Activated T-helper 17 cell treated with anti-CD3 and anti-CD28 coated beads, Interleukin-2, amount 50 U/mL, for 72 hours (primary cell): ENCODE measurements at regions not wholly inside any gene's neighbourhood (a gene's known extent, or its start where the extent isn't known, plus 50 kb on each side); places are given as distances from the start of the nearest gene placed in this dataset.

Experiments used
- ATAC-seq: fragments of 150-1000 bp; cut with Tn5 transposase; replicated peaks from 2 replicates; pipeline ENCODE4 v1.10.0; 2021; ENCODE audit warnings: mild to moderate bottlenecking, moderate library complexity
- H3K27ac Mint-ChIP-seq: one replicate; pipeline ENCODE4 v1.8.0; 2022; ENCODE audit warnings: mixed read lengths
- H3K27me3 Mint-ChIP-seq: one replicate; pipeline ENCODE4 v1.8.0; 2022; ENCODE audit warnings: mixed read lengths
- H3K36me3 Mint-ChIP-seq: one replicate; pipeline ENCODE4 v1.8.0; 2022; ENCODE audit warnings: low read depth, mild to moderate bottlenecking, mixed read lengths
- H3K4me1 Mint-ChIP-seq: one replicate; pipeline ENCODE4 v1.8.0; 2022; ENCODE audit warnings: mixed read lengths
- H3K4me3 Mint-ChIP-seq: one replicate; pipeline ENCODE4 v1.8.0; 2022; ENCODE audit warnings: mild to moderate bottlenecking, mixed read lengths
- H3K9me3 Mint-ChIP-seq: one replicate; pipeline ENCODE4 v1.8.0; 2022; ENCODE audit warnings: mixed read lengths

DNA sequence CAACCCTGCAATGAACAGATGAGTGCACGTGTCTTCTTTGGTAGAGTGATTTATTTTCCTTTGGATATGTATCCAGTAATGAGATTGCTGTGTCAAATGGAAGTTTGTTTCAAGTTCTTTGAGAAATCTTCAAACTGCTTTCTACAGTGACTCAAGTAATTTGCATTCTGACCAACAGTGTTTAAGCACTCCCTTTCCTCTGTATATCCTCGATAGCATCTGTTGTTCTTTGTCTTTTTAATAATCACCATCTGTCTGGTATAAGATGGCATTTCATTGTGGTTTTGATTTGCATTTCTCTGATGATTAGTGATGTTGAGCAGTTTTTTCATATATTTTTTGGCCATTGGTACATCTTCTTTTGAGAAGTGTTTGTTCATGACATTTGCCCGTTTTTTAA is 1608.3 kb upstream of the ZEB2 start:
- Mint-ChIP-seq H3K9me3 (peaks cover 5% of the 10 kb centered on the region), H3K4me3 (no peak overlapping the region), H3K27me3 (no peaks in the 10 kb centered on the region), H3K4me1 (no peaks in the 10 kb centered on the region), H3K27ac (no peak overlapping the region), H3K36me3 (no peaks in the 10 kb centered on the region)
- ATAC-seq: no peak

DNA sequence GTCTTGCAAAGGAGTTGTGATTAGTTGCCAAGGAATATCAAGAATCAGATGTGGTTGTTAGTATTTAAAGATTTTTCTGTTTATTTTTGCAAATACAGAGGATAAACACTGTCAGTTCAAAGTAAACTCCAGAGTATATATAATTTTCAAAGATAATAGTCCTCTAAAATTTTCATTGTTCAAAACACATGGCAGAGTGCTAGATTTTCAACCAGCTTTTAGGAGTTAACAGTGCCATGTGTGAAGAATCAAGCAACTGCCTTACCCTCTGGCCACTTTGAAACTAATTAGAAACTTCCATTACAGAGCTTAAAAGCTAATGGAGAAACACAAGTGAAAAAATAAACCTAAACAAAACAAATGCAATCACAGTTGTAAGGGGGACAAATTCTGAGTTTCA is 1605.6 kb upstream of the ZEB2 start:
- no peak overlapping the region for H3K4me3 Mint-ChIP-seq
- H3K27me3 Mint-ChIP-seq: no peaks in the 10 kb centered on the region
- no peak for ATAC-seq
- H3K27ac Mint-ChIP-seq: no peak overlapping the region
- H3K9me3 Mint-ChIP-seq: no peaks in the 10 kb centered on the region
- no peaks in the 10 kb centered on the region for H3K4me1 Mint-ChIP-seq
- no peaks in the 10 kb centered on the region for H3K36me3 Mint-ChIP-seq

DNA sequence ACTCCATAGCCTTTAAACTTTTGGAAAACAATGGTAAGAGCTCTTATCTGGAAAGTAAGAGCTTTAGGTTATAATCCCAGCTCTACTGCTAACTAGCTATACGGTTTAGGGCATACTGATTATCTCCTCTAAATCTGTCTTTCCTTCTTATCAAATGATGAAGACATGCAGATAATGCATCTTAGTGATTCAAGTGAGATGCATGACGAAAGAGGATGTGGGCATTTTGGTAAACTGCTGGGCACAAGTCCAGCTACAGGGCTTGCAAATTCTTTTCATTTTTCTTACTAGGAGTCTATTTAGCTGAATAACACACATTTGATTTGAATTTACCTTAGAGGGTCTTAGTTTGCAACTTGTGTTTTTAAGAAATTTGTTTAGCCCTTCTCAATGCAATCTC is 1604.8 kb upstream of the ZEB2 start:
- no peaks in the 10 kb centered on the region for H3K9me3 Mint-ChIP-seq
- no peak overlapping the region for H3K4me3 Mint-ChIP-seq
- no peak overlapping the region for H3K27ac Mint-ChIP-seq
- H3K27me3 Mint-ChIP-seq: no peaks in the 10 kb centered on the region
- ATAC-seq: no peak
- H3K36me3 Mint-ChIP-seq: no peaks in the 10 kb centered on the region
- H3K4me1 Mint-ChIP-seq: no peaks in the 10 kb centered on the region

GRCh38 chr2:146123714-146124113 is 1603.8 kb upstream of the ZEB2 start:
- no peaks in the 10 kb centered on the region for H3K4me1 Mint-ChIP-seq
- no peak overlapping the region for H3K27ac Mint-ChIP-seq
- no peak for ATAC-seq

GRCh38 chr2:146123256-146123655 is 1603.3 kb upstream of the ZEB2 start:
- no peaks in the 10 kb centered on the region for H3K4me1 Mint-ChIP-seq
- H3K4me3 Mint-ChIP-seq: no peak overlapping the region
- no peaks in the 10 kb centered on the region for H3K9me3 Mint-ChIP-seq
- no peak for ATAC-seq
- H3K27ac Mint-ChIP-seq: no peak overlapping the region
- no peaks in the 10 kb centered on the region for H3K27me3 Mint-ChIP-seq
- H3K36me3 Mint-ChIP-seq: no peaks in the 10 kb centered on the region

More at GRCh38 chr2:146123714-146124113, 1603.8 kb upstream of the ZEB2 start:
- Mint-ChIP-seq H3K27me3 (no peaks in the 10 kb centered on the region), H3K36me3 (no peaks in the 10 kb centered on the region), H3K4me3 (no peak overlapping the region), H3K9me3 (no peaks in the 10 kb centered on the region)

GRCh38 chr2:146119586-146119985 is 1599.7 kb upstream of the ZEB2 start:
- Mint-ChIP-seq H3K4me1 (no peaks in the 10 kb centered on the region), H3K27ac (no peak overlapping the region), H3K36me3 (no peaks in the 10 kb centered on the region), H3K9me3 (no peaks in the 10 kb centered on the region), H3K4me3 (no peak overlapping the region), H3K27me3 (no peaks in the 10 kb centered on the region)
- no peak for ATAC-seq

GRCh38 chr2:146108993-146109392 is 1589.1 kb upstream of the ZEB2 start:
- Mint-ChIP-seq H3K36me3 (no peaks in the 10 kb centered on the region), H3K27me3 (no peaks in the 10 kb centered on the region), H3K4me3 (no peak overlapping the region), H3K27ac (no peak overlapping the region), H3K9me3 (peaks cover 7% of the 10 kb centered on the region), H3K4me1 (no peaks in the 10 kb centered on the region)
- ATAC-seq: no peak

DNA sequence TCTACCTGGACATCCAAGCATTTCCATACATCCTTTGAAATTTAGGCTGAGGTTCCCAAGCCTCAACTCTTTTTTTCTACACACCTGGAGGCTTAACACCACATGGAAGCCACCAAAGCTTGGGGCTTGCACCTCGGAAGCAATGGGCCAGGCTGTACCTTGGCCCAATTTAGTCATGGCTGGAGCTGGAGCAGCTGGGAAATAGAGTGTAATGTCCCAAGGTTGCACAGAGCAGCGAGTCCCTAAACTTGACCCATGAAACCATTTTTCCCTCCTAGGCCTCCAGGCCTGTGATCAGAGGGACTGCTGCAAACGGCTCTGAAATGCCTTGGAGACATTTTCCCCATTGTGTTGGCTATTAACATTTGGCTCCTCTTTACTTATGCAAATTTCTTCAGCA is 1574.3 kb upstream of the ZEB2 start:
- H3K9me3 Mint-ChIP-seq: peaks cover 15% of the 10 kb centered on the region
- H3K27ac Mint-ChIP-seq: no peak overlapping the region
- no peaks in the 10 kb centered on the region for H3K36me3 Mint-ChIP-seq
- H3K4me3 Mint-ChIP-seq: no peak overlapping the region
- H3K27me3 Mint-ChIP-seq: no peaks in the 10 kb centered on the region
- H3K4me1 Mint-ChIP-seq: no peaks in the 10 kb centered on the region
- ATAC-seq: no peak

DNA sequence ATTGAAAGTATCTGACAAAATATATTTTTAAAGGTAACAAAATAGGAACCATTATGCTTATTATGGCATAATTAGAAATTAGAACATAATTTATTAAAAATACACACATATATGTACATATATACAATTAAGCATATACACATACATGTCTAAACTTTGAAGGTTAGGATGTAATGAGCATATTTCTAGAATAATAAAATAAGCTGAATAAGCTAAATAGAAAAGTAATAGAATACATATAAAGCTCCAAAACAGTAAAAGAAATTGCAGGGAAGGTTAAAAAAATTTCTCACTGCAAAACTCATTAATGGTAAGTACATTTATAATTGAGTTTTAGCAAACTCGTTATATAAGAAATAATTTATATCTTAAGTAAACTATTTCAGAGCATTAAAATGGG is 1561.5 kb upstream of the ZEB2 start:
- Mint-ChIP-seq H3K27me3 (no peaks in the 10 kb centered on the region), H3K4me3 (no peak overlapping the region), H3K36me3 (no peaks in the 10 kb centered on the region), H3K4me1 (no peaks in the 10 kb centered on the region), H3K27ac (no peak overlapping the region), H3K9me3 (peaks cover 22% of the 10 kb centered on the region)
- no peak for ATAC-seq

DNA sequence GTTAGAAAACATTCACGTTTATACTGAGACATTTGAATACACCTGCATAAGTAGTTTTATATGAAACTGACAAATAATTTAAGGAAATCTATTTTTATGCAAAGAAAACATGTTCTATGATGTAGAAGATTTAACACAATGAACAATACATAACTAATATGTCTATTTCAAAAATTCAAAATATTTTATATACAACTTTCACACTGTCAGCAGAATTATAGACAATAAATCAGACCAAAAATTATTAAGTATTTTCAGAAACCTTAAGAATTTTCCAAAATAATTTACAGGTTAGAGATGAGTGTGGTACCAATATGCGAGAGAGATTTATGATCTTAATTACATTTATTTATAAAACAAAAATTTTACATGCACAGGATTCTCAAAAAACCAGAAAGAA is 1561.0 kb upstream of the ZEB2 start:
- no peaks in the 10 kb centered on the region for H3K4me1 Mint-ChIP-seq
- peaks cover 22% of the 10 kb centered on the region for H3K9me3 Mint-ChIP-seq
- no peak overlapping the region for H3K27ac Mint-ChIP-seq
- no peaks in the 10 kb centered on the region for H3K27me3 Mint-ChIP-seq
- no peaks in the 10 kb centered on the region for H3K36me3 Mint-ChIP-seq
- no peak for ATAC-seq
- H3K4me3 Mint-ChIP-seq: no peak overlapping the region

DNA sequence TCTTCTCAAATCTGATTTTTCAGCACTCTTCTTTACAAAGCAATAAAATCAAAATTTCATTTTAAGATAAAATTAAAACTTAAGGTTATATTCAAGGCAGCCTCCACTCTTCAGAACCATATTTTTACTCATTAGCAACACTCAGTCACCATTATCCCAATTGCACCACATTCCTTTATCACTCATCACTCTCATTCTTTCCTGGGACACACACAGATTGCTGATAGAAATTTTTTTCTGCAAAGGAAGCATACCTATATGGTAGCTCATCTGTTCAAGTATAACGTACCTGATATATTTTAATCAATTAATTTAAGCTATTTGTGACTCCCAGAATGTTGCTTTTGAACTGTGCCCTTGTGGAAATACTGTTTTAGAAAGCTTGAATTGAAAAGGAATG is 1559.3 kb upstream of the ZEB2 start:
- peaks cover 15% of the 10 kb centered on the region for H3K9me3 Mint-ChIP-seq
- ATAC-seq: no peak
- no peak overlapping the region for H3K27ac Mint-ChIP-seq
- no peaks in the 10 kb centered on the region for H3K27me3 Mint-ChIP-seq
- no peak overlapping the region for H3K4me3 Mint-ChIP-seq
- no peaks in the 10 kb centered on the region for H3K36me3 Mint-ChIP-seq
- no peaks in the 10 kb centered on the region for H3K4me1 Mint-ChIP-seq

- no peaks in the 10 kb centered on the region for H3K36me3 Mint-ChIP-seq
- H3K27ac Mint-ChIP-seq: no peak overlapping the region
- H3K4me1 Mint-ChIP-seq: no peaks in the 10 kb centered on the region
- H3K27me3 Mint-ChIP-seq: no peaks in the 10 kb centered on the region
- H3K4me3 Mint-ChIP-seq: no peak overlapping the region
- peaks cover 15% of the 10 kb centered on the region for H3K9me3 Mint-ChIP-seq
- ATAC-seq: no peak
Observed at GRCh38 chr2:146077156-146077555, 1557.2 kb upstream of the ZEB2 start.

DNA sequence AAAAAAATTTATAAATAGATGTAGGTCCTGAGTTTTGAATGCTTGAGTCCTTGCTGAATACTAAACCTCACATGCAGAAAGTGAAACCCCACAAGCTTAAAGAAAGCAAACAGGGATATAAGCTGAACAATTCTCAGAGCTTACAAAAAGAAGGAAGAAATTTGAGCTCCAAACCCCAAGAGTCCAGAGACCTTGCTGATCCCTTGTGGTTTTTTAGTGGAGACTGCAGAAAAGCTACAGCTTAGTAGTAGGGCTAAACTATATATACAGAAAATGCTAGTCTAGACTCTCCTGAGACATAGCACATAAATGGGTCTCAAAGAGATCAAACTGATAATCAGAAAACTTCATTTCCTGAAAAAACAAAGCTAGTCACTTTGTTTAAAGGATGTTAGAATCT is 1548.1 kb upstream of the ZEB2 start:
- Mint-ChIP-seq H3K27me3 (no peaks in the 10 kb centered on the region), H3K4me3 (no peak overlapping the region), H3K27ac (no peak overlapping the region), H3K4me1 (no peaks in the 10 kb centered on the region), H3K9me3 (peaks cover 12% of the 10 kb centered on the region), H3K36me3 (no peaks in the 10 kb centered on the region)
- no peak for ATAC-seq

DNA sequence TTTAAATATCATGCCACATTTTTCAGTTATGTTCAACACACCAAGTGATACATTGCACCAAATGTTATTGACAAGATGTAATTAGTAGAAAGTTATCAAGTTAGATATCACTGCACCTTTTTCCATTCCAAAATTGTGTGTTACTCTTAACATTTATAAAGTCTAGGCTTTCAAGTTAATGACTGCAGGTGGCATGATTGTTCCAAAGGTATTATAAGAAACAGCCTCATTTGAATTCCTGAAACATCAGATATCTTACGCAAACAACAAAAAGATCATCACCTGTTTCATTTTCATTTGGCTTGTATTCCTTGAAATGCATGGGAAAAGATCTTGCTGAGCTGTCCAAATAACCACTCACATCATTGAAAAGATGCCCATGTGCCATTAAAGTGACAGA is 1528.2 kb upstream of the ZEB2 start:
- Mint-ChIP-seq H3K4me1 (no peaks in the 10 kb centered on the region), H3K4me3 (no peak overlapping the region), H3K27me3 (no peaks in the 10 kb centered on the region), H3K36me3 (no peaks in the 10 kb centered on the region), H3K9me3 (no peaks in the 10 kb centered on the region), H3K27ac (no peak overlapping the region)
- ATAC-seq: no peak

GRCh38 chr2:146041274-146041910 is 1521.5 kb upstream of the ZEB2 start:
- H3K4me1 Mint-ChIP-seq: no peaks in the 10 kb centered on the region
- H3K36me3 Mint-ChIP-seq: no peaks in the 10 kb centered on the region
- H3K27ac Mint-ChIP-seq: no peak overlapping the region
- H3K9me3 Mint-ChIP-seq: peaks cover 4% of the 10 kb centered on the region
- ATAC-seq: no peak
- no peaks in the 10 kb centered on the region for H3K27me3 Mint-ChIP-seq
- no peak overlapping the region for H3K4me3 Mint-ChIP-seq

DNA sequence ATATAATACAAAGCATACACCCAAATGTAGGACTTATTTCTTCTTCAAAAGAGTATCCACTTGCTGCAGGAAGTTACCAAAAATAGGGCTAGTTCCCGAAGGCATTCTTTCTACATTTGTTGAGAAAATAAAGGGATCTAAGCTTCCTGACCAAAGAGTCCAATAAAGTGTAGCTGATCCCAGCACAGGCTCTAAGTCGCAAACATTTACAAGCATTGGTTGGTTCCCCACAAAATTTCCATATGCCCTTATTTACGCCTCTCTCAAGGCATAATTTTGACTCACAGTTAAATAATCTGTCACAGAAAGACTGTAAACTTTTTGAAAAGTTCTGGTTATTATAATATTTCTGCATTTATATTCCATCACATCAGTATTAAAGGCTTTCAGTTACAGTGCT is 1520.1 kb upstream of the ZEB2 start:
- Mint-ChIP-seq H3K4me1 (no peaks in the 10 kb centered on the region), H3K4me3 (no peak overlapping the region), H3K9me3 (peaks cover 4% of the 10 kb centered on the region), H3K36me3 (no peaks in the 10 kb centered on the region), H3K27me3 (no peaks in the 10 kb centered on the region), H3K27ac (no peak overlapping the region)
- no peak for ATAC-seq
